D341Med (cell line): ENCODE measurements at regions not wholly inside any gene's neighbourhood (a gene's known extent, or its start where the extent isn't known, plus 50 kb on each side); places are given as distances from the start of the nearest gene placed in this dataset.

Source experiments
- DNase-seq: peaks from one replicate; pipeline ENCODE4 v3.0.0; 2012; ENCODE audit warnings: low spot score

GRCh38 chr13:47241446-47241845, 344.6 kb upstream of the HTR2A start:
- no peak for DNase-seq

- no peak for DNase-seq
Observed at GRCh38 chr13:47239025-47239424, 342.2 kb upstream of the HTR2A start.

DNA sequence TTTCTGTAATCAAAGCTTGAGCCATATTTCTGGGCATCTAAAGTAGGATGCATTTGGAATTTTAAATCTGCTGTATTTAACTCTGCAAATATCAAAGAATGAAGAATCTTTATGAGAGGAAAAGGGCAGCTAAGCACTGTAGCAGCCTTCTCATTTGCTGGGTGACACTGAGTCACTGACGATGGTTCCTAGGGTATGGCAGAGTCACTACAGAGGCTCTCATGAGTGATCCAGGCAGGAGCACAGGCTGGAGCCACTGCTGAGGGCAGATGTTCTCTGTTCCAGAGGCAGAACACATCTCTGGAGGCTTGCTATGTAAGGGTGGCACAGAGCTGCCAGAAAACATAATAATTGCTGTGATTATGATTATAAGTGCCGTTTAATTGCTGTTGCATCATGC, 340.7 kb upstream of the HTR2A start:
- DNase-seq: no peak

DNA sequence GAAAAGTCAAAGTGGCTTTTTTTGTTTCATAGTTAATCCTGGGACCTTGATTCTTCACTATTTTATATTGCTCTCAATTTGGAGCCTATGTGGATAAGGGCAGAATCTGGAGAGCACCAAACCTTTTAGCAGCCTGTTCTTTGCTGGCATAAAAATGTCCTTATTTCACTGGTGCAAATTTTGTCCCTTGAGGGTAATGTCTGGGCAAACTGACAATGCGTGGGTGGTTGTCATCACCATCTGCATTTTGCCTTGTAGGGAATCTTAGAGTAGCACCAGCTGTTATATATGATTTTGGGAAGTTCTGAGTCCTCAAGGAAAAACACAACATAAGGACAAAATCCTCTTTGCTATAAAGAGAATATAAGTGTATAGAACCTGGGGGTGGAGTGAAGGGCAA, 336.9 kb upstream of the HTR2A start:
- DNase-seq: no peak

GRCh38 chr13:47232516-47232915, 335.7 kb upstream of the HTR2A start:
- DNase-seq: no peak

DNA sequence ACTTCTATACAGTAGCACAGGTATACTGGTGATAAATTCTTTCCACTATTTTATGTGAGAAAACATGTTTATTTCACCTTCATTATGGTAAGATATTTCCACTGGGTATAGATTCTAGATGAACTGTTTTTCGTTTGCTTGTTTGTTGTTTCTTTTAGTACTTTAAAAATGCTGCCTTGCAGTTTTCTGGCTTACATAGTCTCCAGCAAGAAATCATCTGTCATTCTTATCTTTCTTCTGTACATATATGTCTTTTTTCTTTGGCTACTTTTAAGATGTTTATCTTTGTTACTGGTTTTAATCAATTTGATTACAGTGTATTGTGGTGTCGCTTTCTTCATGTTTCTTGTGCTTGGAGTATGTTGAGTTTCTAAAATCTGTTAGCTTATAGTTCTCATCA, 333.3 kb upstream of the HTR2A start:
- no peak for DNase-seq

DNA sequence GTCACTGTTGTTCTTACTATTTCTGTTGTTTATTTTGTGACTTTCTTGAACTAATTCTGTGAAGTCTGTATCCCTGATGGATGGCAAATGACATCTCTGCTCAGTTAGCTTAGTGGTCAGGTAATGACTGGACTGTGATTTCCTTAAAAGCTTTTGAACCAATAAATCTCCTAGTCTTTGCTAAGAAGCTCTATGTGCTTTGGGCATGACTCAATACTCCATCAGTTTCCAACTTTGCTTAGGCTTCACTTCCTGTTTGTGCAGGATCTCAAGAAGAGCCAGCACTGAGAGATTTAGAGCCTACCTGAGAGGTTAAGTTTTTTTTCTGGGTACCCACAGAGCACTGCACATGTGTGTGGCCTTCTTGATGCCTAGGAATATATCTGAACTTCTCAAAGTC, 329.7 kb upstream of the HTR2A start:
- DNase-seq: no peak

- DNase-seq: peak; percentile 57
Observed at GRCh38 chr13:47220453-47221140, 323.7 kb upstream of the HTR2A start.

GRCh38 chr13:47218611-47219010, 321.8 kb upstream of the HTR2A start:
- no peak for DNase-seq

DNA sequence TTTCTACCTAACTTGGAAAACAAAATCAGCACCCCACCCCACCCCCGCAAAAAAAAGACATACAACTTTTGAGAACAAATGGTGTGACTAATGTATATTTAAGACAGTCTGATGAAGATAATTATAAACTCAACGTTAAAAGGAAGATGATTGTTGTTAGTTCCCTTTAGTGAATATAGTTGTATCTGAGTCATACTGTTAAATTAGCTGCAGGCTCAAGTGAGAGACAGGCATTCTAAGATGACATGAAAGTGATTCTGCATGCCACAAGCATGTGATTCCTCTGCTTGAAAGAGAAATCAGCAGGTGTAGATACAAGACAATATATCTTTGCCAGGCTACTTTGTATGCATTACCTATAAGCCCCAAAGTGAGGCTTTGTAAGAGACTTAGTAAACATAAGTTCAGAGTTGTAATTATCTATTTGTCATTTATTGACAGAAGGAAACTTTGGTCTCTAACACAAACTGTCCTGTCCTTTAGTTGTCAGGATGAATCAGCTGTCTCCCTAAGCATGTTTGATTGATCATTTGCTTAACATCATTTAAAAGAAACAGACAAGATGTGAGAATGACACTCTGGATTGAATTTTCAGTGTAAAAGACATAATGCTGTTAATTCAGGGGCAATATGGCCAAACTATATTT, 319.4 kb upstream of the HTR2A start:
- no peak for DNase-seq

DNA sequence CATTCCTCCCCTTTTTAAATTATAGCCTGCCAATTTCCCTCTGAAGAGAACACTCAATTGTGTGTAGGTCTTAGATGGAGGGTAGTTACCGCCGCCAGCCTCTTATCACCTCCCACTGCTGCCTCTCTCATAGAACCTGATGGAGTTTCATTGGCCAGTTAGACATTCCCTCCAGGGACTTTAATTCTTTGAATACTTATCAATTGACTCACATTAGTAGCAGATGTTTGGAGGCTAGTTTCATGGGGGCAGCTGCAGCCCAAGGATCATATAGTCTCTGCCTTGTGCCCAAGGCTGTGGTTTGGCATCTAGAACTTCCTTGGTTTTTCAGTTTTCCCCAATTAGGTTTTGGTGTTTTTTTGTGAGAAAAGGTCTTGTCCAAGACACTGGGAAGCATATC, 318.9 kb upstream of the HTR2A start:
- DNase-seq: no peak

DNA sequence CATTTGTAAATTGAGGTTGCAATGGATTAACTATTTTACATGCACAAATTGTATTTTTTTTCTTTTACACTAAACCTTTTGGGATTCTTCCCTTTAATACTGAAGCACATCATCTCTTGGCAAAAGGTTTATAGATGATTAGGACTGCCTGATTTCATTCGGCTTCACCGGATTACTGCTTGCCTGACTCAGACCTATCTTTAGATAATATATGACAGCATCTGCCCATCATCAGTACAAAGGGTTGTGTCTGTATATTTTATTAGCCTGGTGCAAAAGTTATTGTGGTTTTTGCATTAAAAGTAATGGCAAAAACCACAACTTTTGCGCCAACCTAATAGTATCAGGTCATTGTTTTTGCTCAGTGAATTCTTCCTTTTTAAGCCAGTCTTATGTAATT, 316.2 kb upstream of the HTR2A start:
- no peak for DNase-seq

GRCh38 chr13:47211106-47211505, 314.3 kb upstream of the HTR2A start:
- DNase-seq: no peak

DNA sequence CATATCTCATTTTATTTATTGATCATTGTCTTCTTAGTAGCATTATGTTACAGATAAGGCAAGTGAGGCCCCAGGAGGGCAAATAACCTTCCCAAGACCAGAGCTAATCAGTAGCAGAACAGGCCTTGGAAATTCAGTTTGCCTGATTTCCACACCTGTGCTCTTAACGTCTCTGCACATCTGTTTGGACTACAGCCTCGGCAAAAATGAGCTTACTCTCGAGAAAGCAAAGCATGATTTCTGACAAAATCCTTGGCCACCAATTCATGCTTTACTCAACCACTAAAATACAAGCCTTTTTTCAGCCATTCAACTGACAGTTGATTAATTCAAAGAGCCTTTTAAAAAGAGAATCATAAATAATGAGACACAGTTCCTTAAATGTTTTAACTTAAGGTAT, 309.3 kb upstream of the HTR2A start:
- DNase-seq: no peak

GRCh38 chr13:47190696-47191305, 293.9 kb upstream of the HTR2A start:
- no peak for DNase-seq

DNA sequence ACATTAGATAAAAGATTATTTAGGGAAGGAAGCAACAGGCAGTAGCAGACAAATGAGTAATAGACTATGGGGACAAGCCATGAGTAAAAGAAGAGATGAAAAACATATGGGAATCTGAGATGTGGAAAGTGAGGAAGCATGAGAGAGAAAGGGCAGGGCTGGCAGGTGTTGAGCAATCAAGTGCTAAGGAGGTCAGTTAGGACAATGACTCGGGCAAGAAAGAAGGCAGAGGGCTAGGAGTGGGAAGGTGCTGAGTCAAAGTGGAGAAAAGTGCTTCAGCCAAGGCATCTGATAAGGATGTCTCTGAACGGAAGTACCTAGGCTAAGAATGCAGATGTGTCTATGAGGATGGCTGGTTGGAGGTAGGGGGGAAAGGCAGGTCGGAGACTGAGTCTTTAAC, 291.9 kb upstream of the HTR2A start:
- no peak for DNase-seq

DNA sequence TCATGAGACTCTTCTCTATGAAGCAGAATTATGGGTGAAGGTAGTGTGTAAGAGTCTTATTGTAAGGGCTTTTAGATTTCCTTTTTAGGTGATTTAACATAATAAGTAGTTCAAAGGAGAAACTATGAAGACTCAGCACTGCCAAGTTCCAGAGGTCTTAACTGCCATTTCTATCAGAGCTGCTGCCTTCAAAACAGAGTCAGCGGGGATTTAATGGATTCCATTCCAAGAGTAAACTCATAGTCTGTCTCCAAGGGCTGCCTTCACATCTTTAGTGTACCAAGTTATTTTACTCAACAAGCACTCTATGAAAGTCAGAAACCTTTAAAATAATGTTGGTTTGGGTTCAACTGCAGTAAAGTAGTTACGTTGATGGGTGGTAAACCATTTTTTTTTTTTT, 289.6 kb upstream of the HTR2A start:
- no peak for DNase-seq

DNA sequence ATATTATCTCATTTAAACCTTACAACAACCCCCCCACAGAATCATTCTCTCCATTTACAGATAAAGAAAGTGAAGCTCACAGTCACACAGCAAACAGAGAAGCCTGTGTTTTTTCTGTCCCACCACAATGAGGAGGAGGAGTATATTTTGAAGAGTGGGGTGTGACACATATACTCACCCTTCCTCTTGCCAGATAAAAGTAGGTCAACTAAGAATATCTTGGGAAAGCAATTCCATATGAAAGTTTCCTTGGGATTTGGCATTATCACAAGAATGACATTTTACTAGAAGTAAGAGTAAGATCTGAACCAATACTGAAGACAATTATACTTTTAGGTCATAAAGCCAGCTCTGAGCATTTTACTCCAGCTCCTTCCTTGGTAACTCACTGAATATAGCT, 287.5 kb upstream of the HTR2A start:
- DNase-seq: no peak

- DNase-seq: no peak
Observed at GRCh38 chr13:47179321-47179720, 282.5 kb upstream of the HTR2A start.

DNA sequence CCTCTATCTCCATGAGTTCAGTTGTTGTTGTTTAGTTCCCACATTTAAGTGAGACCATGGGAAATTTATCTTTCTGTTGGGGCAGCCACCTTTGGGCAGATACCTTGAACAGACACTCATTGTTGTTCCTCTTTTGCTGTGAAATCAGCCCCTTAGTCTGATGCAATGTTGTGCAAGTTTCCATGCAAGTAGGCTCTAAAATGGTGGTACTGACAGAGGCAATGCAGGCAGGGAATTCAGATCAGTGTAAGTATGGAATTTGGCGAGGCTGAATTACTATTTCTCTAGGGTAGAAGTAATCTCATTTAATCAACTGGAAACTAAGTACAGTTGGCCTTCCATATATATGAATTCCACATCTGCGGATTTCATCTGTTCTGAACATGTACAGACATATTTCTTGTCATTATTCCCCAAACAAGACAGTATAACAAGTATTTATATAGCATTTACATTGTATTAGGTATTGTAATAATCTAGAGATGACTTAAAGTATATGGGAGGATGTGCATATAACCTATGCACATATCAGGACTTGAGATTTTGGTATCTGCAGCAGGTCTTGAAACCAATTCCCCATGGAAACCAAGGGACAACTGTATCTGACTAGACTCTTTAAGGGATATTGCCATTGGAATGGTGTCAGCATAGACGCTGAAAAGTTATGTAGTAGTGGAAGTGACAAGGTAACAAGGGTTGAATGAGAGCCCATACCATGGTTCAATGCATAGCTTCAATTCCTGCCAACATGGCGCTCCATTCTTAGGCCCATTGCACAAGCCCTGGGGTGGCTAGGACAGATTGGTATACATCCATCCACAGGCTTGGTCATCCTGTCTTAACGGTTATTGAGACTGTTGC, 281.5 kb upstream of the HTR2A start:
- no peak for DNase-seq

- no peak for DNase-seq
Observed at GRCh38 chr13:47175172-47175866, 278.5 kb upstream of the HTR2A start.

DNA sequence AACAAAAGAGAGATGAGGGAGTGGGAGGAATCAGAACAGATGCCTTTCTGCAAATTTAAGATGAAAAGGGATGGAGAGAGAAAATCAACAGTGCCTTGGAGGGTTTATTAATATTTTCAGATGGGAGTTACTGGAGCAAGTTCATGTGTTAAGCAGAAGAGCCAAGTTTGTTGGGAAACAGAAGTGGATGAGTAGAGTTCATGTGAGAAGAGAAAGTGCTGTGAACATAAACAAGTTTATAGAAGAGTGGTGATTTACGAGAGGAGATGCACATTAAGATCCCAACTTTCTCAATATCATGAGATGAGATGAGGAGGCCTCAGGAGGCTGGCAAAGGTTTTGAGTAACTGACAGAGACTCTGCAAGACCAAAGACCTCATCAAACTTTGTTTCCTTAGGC, 274.1 kb upstream of the HTR2A start:
- DNase-seq: no peak
